HepG2 (cell line): ENCODE measurements at regions not wholly inside any gene's neighbourhood (a gene's known extent, or its start where the extent isn't known, plus 50 kb on each side); places are given as distances from the start of the nearest gene placed in this dataset.

Experiments used
- ATAC-seq: fragments of 200-7000 bp; cut with Tn5 transposase; 3 replicates; pipeline ENCODE4 v1.9.1; 2020; ENCODE audit warnings: mild to moderate bottlenecking, moderate library complexity
- BruUV-seq: library from RNA; stranded (reverse); fragments of 400-500 nt; replicated peaks from 2 replicates; lab custom pipeline; 2021; lab: Mats Ljungman, UMichigan
- CTCF ChIA-PET: fragments of 300-600 bp; formaldehyde crosslinking; extraction: SDS; loops from one replicate; lab custom pipeline; 2021; ENCODE audit warnings: low total read pairs, inconsistent platforms, low intra/inter-chr PET ratio; lab: Yijun Ruan, JAX
- POLR2A ChIA-PET: fragments of 350-600 bp; sonication (Branson Sonifier 250); formaldehyde crosslinking; loops from one replicate; lab custom pipeline; 2020; ENCODE audit warnings: antibody characterized with exemption, inconsistent platforms; lab: Yijun Ruan, JAX
- DNase-seq: peaks from one replicate; pipeline ENCODE4 v3.0.0-alpha.2; 2015; ENCODE audit warnings: low spot score
- FAIRE-seq: peaks from 3 replicates; lab custom pipeline; 2011; peaks lifted over from hg19 to GRCh38; lab: Jason Lieb, UNC
- H2AFZ ChIP-seq: one replicate; pipeline ENCODE4 v1.6.1; 2011; ENCODE audit warnings: low read length, inconsistent platforms
- H3K27ac ChIP-seq: fragments of 300-600 bp; 3 replicates; pipeline ENCODE4 v1.8.0; 2011; ENCODE audit warnings: mixed run types, mild to moderate bottlenecking, mixed read lengths, low read length, inconsistent platforms; ENCODE audit not compliant: insufficient read depth; ENCODE audit errors: extremely low read length
- H3K27me3 ChIP-seq, 2 experiments: fragments of 200-600 bp in 1 of 2; 2 replicates in 1 of 2; 3 replicates in 1 of 2; pipeline versions ENCODE4 v1.6.0 to v1.8.0; 2011; ENCODE audit warnings: low read length in 2 of 2, mild to moderate bottlenecking in 2 of 2, moderate library complexity in 2 of 2, inconsistent platforms in 1 of 2; ENCODE audit not compliant: insufficient read depth in 2 of 2, control insufficient read depth in 1 of 2
- H3K36me3 ChIP-seq, 2 experiments: fragments of 200-600 bp in 1 of 2; replicated peaks in 1 of 2; 2 replicates in 1 of 2; 3 replicates in 1 of 2; pipeline versions ENCODE4 v1.5.1 to v1.8.0; 2011; ENCODE audit warnings: low read length in 2 of 2, inconsistent platforms in 1 of 2; ENCODE audit not compliant: insufficient read depth in 2 of 2, control insufficient read depth in 1 of 2
- H3K4me1 ChIP-seq: 2 replicates; pipeline ENCODE4 v1.5.1; 2012; ENCODE audit warnings: low read length, inconsistent platforms; ENCODE audit not compliant: insufficient read depth
- H3K4me2 ChIP-seq: 2 replicates; pipeline ENCODE4 v1.6.0; 2011; ENCODE audit warnings: low read depth, low read length, inconsistent platforms
- H3K4me3 ChIP-seq, 3 experiments: fragments of 200-600 bp in 1 of 3; sonication (generic), shearing (Covaris generic) in 1 of 3; replicated peaks in 1 of 3; 2 replicates each; pipeline ENCODE4 v1.5.1; 2011 to 2016; ENCODE audit warnings: low read length in 3 of 3, inconsistent platforms in 2 of 3, low read depth in 2 of 3, mild to moderate bottlenecking in 2 of 3, control low read depth in 1 of 3, mixed read lengths in 1 of 3; ENCODE audit not compliant: insufficient read depth in 1 of 3
- H3K79me2 ChIP-seq: one replicate; pipeline ENCODE4 v1.6.1; 2011; ENCODE audit warnings: low read length, inconsistent platforms; ENCODE audit not compliant: insufficient read depth
- H3K9ac ChIP-seq: 2 replicates; pipeline ENCODE4 v1.6.0; 2011; ENCODE audit warnings: mild to moderate bottlenecking, low read depth, low read length, inconsistent platforms; ENCODE audit not compliant: insufficient read depth
- H3K9me3 ChIP-seq: 2 replicates; pipeline ENCODE4 v1.5.1; 2012; ENCODE audit warnings: mild to moderate bottlenecking, low read length
- H4K20me1 ChIP-seq: 2 replicates; pipeline ENCODE4 v1.6.0; 2011; ENCODE audit warnings: inconsistent platforms, mild to moderate bottlenecking, low read length, moderate library complexity; ENCODE audit not compliant: insufficient read depth
- ATF7 ChIP-seq, 2 experiments: fragments of 450-650 bp in 1 of 2; sonication (generic) in 1 of 2; formaldehyde crosslinking in 1 of 2; IDR thresholded peaks; 2 replicates each; pipeline versions ENCODE4 v1.4.0 to v1.6.1; 2016 to 2020; ENCODE audit warnings: antibody characterized with exemption in 1 of 2, mild to moderate bottlenecking in 1 of 2, missing genetic modification reagents in 1 of 2
- BCL3 ChIP-seq: sonication (generic); formaldehyde crosslinking; IDR thresholded peaks from 2 replicates; pipeline ENCODE4 v1.5.1; 2020; ENCODE audit warnings: mild to moderate bottlenecking, missing genetic modification reagents, moderate library complexity
- CREB1 ChIP-seq, 2 experiments: fragments of 450-650 bp in 1 of 2; IDR thresholded peaks; 2 replicates each; pipeline ENCODE4 v1.6.1; 2016 to 2017; ENCODE audit warnings: control low read depth in 1 of 2, mild to moderate bottlenecking in 1 of 2, missing compliant biosample characterization in 1 of 2, missing genetic modification characterization in 1 of 2
- HDAC1 ChIP-seq: sonication (generic); formaldehyde crosslinking; IDR thresholded peaks from 2 replicates; pipeline ENCODE4 v1.5.1; 2020; ENCODE audit warnings: mild to moderate bottlenecking, missing genetic modification reagents
- MEF2D ChIP-seq: sonication (generic); formaldehyde crosslinking; IDR thresholded peaks from 2 replicates; pipeline ENCODE4 v1.5.1; 2020; ENCODE audit warnings: mild to moderate bottlenecking, missing genetic modification reagents
- PHF5A ChIP-seq: IDR thresholded peaks from one replicate; pipeline ENCODE4 v1.6.1; 2018; ENCODE audit warnings: low read depth, missing genetic modification reagents; ENCODE audit not compliant: unreplicated experiment
- SRSF1 ChIP-seq: fragments of 200-400 bp; formaldehyde crosslinking; optimal IDR thresholded peaks from 2 replicates; pipeline ENCODE3; 2017; ENCODE audit warnings: mild to moderate bottlenecking, low read depth, low read length, moderate library complexity
- STAG1 ChIP-seq: sonication (generic); formaldehyde crosslinking; IDR thresholded peaks from 2 replicates; pipeline ENCODE4 v1.4.0; 2020; ENCODE audit warnings: missing genetic modification reagents
- ZFP41 ChIP-seq: sonication (generic); formaldehyde crosslinking; IDR thresholded peaks from 2 replicates; pipeline ENCODE4 v1.4.0; 2020; ENCODE audit warnings: mild to moderate bottlenecking, missing genetic modification reagents, borderline replicate concordance
- ZNF709 ChIP-seq: sonication (generic); formaldehyde crosslinking; IDR thresholded peaks from 2 replicates; pipeline ENCODE4 v1.5.0; 2020; ENCODE audit warnings: mild to moderate bottlenecking, missing genetic modification reagents
- ZSCAN25 ChIP-seq: sonication (generic); formaldehyde crosslinking; IDR thresholded peaks from 2 replicates; pipeline ENCODE4 v1.8.0; 2022; ENCODE audit warnings: mild to moderate bottlenecking, missing genetic modification reagents
- WGBS: methylation state at CpG from one replicate; pipeline ENCODE4 v1.1.6; 2017; ENCODE audit warnings: low lambda C conversion rate; 5-methylcytosine and 5-hydroxymethylcytosine counted together
- in situ Hi-C: cut with HindIII; loops from 2 replicates; pipeline ENCODE4 v1.10.0; 2017; ENCODE audit warnings: low pct_unique_long_range_greater_than_20kb; ENCODE audit not compliant: extremely low pct_ligation_motif_present
- intact Hi-C: fragments of 100-400 bp; cut with micrococcal nuclease; formaldehyde crosslinking; loops from one replicate; pipeline ENCODE4 v1.10.0; 2022; ENCODE audit not compliant: unreplicated experiment
- TF ChIP-seq, protein P1 (sequence below): sonication (generic); formaldehyde crosslinking; IDR thresholded peaks from 2 replicates; pipeline ENCODE4 v1.9.0; 2021; ENCODE audit warnings: mild to moderate bottlenecking, missing genetic modification reagents
- TF ChIP-seq, protein P2 (sequence below): sonication (generic); formaldehyde crosslinking; IDR thresholded peaks from 2 replicates; pipeline ENCODE4 v1.5.0; 2020; ENCODE audit warnings: mild to moderate bottlenecking, missing genetic modification reagents, moderate library complexity

DNA sequence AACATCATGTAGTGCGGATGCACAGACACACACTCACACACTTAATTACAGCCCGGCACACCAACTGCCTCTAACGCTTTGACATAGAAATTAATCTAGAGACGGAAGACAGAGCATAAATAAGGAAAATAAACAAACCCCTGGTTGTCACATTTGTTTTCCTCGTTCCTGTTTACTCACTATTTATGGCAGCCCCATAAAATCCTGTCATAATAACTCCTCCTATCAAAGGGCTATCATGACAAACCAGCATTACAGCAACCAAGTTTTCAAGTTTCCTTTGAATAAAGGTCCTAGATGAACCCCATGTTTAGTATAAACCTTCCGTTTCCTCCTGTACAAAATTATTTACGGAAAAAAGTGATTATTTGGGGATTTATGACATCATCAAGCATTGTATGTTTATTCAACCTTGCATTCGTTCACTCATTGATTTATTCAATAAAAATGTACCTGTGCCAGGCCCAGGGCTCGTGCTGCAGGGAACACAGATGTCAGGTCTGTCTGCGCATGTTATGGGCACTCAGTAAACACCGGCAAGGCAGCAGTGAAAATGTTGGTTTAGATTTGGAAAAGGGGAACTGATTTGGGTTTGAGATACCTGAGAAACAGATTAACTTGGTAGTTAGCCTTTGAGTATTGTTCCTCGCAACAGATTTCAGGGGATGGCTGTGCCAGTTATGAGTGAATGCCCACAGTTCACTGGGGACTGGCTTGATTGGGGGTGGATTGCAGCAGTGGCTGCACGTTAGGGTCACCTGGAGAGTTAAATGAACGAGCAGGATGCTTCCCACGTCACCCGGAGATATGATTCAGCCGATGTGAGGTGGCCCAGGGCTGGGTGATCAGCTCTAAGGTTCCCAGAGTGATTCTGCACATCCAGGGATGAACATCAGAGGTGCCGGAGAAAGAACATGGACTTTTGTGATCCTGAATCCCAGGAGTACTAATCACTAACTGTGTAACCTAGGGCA lies 295.3 kb upstream of the FOXQ1 start:
- FAIRE-seq (no peak), ATAC-seq (no peak), DNase-seq (no peak)
- Histone ChIP-seq H2AFZ (no peak overlapping the region), H3K4me2 (no peak overlapping the region), H3K36me3 (no peaks in the 10 kb centered on the region), H3K79me2 (no peaks in the 10 kb centered on the region), H3K4me1 (no peaks in the 10 kb centered on the region), H4K20me1 (no peaks in the 10 kb centered on the region), H3K27me3 (no peaks in the 10 kb centered on the region), H3K27ac (no peak overlapping the region), H3K4me3 (no peak overlapping the region), H3K9ac (no peak overlapping the region), H3K9me3 (peaks cover 6% of the 10 kb centered on the region; the same call in 1 of the 2 replicates)
- CTCF ChIA-PET: no interaction called here
- in situ Hi-C loops: no loop called here
- WGBS: 86% methylated on average over 18 of the region's 18 CpGs
- intact Hi-C loops: no loop called here
- POLR2A ChIA-PET: interaction anchor here (1.0 kb wide), 1 partner anchor 38 kb away, joined by 3 read pairs; no protein-coding TSS in a partner anchor
- no TSS peak for BruUV-seq
- no peak for TF ChIP-seq PHF5A (CRISPR knock-in tag)
- peak; percentile 84 for TF ChIP-seq ATF7 (IDR thresholded peaks at IDR 0.05)
- no peak for TF ChIP-seq ATF7 (CRISPR knock-in tag; IDR thresholded peaks at IDR 0.05)
- no peak for TF ChIP-seq SRSF1
- no peak for TF ChIP-seq ZNF709 (CRISPR knock-in tag)
- no peak for TF ChIP-seq ZSCAN25 (CRISPR knock-in tag)
- TF ChIP-seq MEF2D: no peak
- peak; percentile 52; the same call in 1 of the 2 replicates for TF ChIP-seq CREB1 (IDR thresholded peaks at IDR 0.05)
- TF ChIP-seq CREB1 (CRISPR knock-in tag; IDR thresholded peaks at IDR 0.05): no peak
- no peak for TF ChIP-seq HDAC1
- TF ChIP-seq BCL3 (CRISPR knock-in tag): no peak
- TF ChIP-seq STAG1 (CRISPR knock-in tag): no peak
- TF ChIP-seq, protein P1, sequence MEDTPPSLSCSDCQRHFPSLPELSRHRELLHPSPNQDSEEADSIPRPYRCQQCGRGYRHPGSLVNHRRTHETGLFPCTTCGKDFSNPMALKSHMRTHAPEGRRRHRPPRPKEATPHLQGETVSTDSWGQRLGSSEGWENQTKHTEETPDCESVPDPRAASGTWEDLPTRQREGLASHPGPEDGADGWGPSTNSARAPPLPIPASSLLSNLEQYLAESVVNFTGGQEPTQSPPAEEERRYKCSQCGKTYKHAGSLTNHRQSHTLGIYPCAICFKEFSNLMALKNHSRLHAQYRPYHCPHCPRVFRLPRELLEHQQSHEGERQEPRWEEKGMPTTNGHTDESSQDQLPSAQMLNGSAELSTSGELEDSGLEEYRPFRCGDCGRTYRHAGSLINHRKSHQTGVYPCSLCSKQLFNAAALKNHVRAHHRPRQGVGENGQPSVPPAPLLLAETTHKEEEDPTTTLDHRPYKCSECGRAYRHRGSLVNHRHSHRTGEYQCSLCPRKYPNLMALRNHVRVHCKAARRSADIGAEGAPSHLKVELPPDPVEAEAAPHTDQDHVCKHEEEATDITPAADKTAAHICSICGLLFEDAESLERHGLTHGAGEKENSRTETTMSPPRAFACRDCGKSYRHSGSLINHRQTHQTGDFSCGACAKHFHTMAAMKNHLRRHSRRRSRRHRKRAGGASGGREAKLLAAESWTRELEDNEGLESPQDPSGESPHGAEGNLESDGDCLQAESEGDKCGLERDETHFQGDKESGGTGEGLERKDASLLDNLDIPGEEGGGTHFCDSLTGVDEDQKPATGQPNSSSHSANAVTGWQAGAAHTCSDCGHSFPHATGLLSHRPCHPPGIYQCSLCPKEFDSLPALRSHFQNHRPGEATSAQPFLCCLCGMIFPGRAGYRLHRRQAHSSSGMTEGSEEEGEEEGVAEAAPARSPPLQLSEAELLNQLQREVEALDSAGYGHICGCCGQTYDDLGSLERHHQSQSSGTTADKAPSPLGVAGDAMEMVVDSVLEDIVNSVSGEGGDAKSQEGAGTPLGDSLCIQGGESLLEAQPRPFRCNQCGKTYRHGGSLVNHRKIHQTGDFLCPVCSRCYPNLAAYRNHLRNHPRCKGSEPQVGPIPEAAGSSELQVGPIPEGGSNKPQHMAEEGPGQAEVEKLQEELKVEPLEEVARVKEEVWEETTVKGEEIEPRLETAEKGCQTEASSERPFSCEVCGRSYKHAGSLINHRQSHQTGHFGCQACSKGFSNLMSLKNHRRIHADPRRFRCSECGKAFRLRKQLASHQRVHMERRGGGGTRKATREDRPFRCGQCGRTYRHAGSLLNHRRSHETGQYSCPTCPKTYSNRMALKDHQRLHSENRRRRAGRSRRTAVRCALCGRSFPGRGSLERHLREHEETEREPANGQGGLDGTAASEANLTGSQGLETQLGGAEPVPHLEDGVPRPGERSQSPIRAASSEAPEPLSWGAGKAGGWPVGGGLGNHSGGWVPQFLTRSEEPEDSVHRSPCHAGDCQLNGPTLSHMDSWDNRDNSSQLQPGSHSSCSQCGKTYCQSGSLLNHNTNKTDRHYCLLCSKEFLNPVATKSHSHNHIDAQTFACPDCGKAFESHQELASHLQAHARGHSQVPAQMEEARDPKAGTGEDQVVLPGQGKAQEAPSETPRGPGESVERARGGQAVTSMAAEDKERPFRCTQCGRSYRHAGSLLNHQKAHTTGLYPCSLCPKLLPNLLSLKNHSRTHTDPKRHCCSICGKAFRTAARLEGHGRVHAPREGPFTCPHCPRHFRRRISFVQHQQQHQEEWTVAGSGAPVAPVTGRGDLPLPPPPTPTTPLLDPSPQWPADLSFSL (CRISPR knock-in tag): no peak
- no peak for TF ChIP-seq ZFP41 (CRISPR knock-in tag)
- TF ChIP-seq, protein P2, sequence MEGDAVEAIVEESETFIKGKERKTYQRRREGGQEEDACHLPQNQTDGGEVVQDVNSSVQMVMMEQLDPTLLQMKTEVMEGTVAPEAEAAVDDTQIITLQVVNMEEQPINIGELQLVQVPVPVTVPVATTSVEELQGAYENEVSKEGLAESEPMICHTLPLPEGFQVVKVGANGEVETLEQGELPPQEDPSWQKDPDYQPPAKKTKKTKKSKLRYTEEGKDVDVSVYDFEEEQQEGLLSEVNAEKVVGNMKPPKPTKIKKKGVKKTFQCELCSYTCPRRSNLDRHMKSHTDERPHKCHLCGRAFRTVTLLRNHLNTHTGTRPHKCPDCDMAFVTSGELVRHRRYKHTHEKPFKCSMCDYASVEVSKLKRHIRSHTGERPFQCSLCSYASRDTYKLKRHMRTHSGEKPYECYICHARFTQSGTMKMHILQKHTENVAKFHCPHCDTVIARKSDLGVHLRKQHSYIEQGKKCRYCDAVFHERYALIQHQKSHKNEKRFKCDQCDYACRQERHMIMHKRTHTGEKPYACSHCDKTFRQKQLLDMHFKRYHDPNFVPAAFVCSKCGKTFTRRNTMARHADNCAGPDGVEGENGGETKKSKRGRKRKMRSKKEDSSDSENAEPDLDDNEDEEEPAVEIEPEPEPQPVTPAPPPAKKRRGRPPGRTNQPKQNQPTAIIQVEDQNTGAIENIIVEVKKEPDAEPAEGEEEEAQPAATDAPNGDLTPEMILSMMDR (CRISPR knock-in tag): no peak
